Aorta (tissue), 5 donors: ENCODE measurements at regions not wholly inside any gene's neighbourhood (a gene's known extent, or its start where the extent isn't known, plus 50 kb on each side); places are given as distances from the start of the nearest gene placed in this dataset.
"Not testable (repeated sequence)": the region's sequence is repeated elsewhere in the genome, so short reads cannot be mapped to it uniquely, and the experiment has no call there.

Source experiments
- ATAC-seq: fragments of 200-7000 bp; cut with Tn5 transposase; one replicate; pipeline ENCODE4 v1.9.1; 2022; ENCODE audit warnings: moderate library complexity; ENCODE audit not compliant: low FRiP score
- DNase-seq, 2 donors: peaks; one replicate each; pipeline ENCODE4 v3.0.0-alpha.2; 2020
- H3K27ac ChIP-seq, 2 donors: one replicate each; pipeline ENCODE4 v1.5.1; 2013; ENCODE audit warnings: low read length in 2 of 2, mild to moderate bottlenecking in 2 of 2, moderate library complexity in 2 of 2, control low read depth in 1 of 2, inconsistent platforms in 1 of 2, low read depth in 1 of 2
- H3K27me3 ChIP-seq, 2 donors: one replicate each; pipeline ENCODE4 v1.6.1; 2013; ENCODE audit warnings: control low read depth in 1 of 2, low read length in 1 of 2, mild to moderate bottlenecking in 1 of 2, moderate library complexity in 1 of 2; ENCODE audit not compliant: insufficient read depth in 2 of 2, control insufficient read depth in 1 of 2
- H3K36me3 ChIP-seq, 2 donors: one replicate each; pipeline ENCODE4 v1.6.1; 2013; ENCODE audit warnings: control low read depth in 1 of 2, low read length in 1 of 2, mild to moderate bottlenecking in 1 of 2; ENCODE audit not compliant: insufficient read depth in 2 of 2, control insufficient read depth in 1 of 2
- H3K4me1 ChIP-seq, 2 donors: one replicate each; pipeline ENCODE4 v1.6.1; 2013; ENCODE audit warnings: low read length in 2 of 2, control low read depth in 1 of 2, mild to moderate bottlenecking in 1 of 2, moderate library complexity in 1 of 2; ENCODE audit not compliant: insufficient read depth in 2 of 2, control insufficient read depth in 1 of 2
- H3K4me3 ChIP-seq, 2 donors: one replicate each; pipeline ENCODE4 v1.5.1; 2013; ENCODE audit warnings: low read length in 2 of 2, control low read depth in 1 of 2, mild to moderate bottlenecking in 1 of 2
- H3K9me3 ChIP-seq: one replicate; pipeline ENCODE4 v1.6.1; 2013; ENCODE audit warnings: mild to moderate bottlenecking, low read length; ENCODE audit not compliant: control insufficient read depth
- WGBS, 2 donors: extraction: QIAGEN DNeasy Blood & Tissue Kit; methylation state at CpG; one replicate each; pipeline ENCODE4 v1.1.7; 2013; 5-methylcytosine and 5-hydroxymethylcytosine counted together
- intact Hi-C, 2 donors: fragments of 100-400 bp; cut with DNase I; formaldehyde crosslinking; loops; one replicate each; pipeline versions ENCODE4 v1.14.2 to v1.15.0; 2022
- donor health status: healthy with polysubstance abuse.
- donor health status: Bipolar disorder and iron deficiency.
- donor health status: DM: no; HTN: no; CAD: no.
- donor health status: DM: no; HTN: no; CAD: no.
- donor health status: DM: yes; HTN: yes; CAD: no.

GRCh38 chr4:9690636-9691237 is 90.7 kb upstream of the DRD5 start:
- H3K27ac ChIP-seq, result peak overlapping the region in 1 of 2 donors; percentile 0
- not testable (repeated sequence) for ATAC-seq, H3K27me3 ChIP-seq, H3K9me3 ChIP-seq, H3K4me1 ChIP-seq, DNase-seq, H3K36me3 ChIP-seq
- peak overlapping the region; percentile 32 to 53 for H3K4me3 ChIP-seq
- WGBS, 2 donors, result 16 to 17% methylated on average over 9 of the region's 9 CpGs
- intact Hi-C loops, result loop anchor here in 1 of 2 donors (10.0 kb wide), 1 partner anchor 334 kb away; the partner anchor contains the start of gene SLC2A9

GRCh38 chr4:9691238-9692065 is 90.0 kb upstream of the DRD5 start:
- 1% methylated on average over 49 to 56 of the region's 56 CpGs for WGBS, 2 donors
- intact Hi-C loops, result loop anchor here in 1 of 2 donors (10.0 kb wide), 1 partner anchor 333 kb away; the partner anchor contains the start of gene SLC2A9

GRCh38 chr4:9692791-9693491 is 88.5 kb upstream of the DRD5 start:
- H3K36me3 ChIP-seq, H3K9me3 ChIP-seq, H3K27me3 ChIP-seq, DNase-seq, H3K4me3 ChIP-seq, H3K4me1 ChIP-seq, ATAC-seq, H3K27ac ChIP-seq: not testable (repeated sequence)
- intact Hi-C loops, result loop anchor here in 1 of 2 donors (10.0 kb wide), 1 partner anchor 332 kb away; the partner anchor contains the start of gene SLC2A9
- WGBS, 2 donors, result 74 to 77% methylated on average over 5 of the region's 5 CpGs

More at GRCh38 chr4:9691238-9692065, 90.0 kb upstream of the DRD5 start:
- H3K9me3 ChIP-seq, result no peaks in the 10 kb centered on the region
- H3K27me3 ChIP-seq, result no peaks in the 10 kb centered on the region
- H3K4me1 ChIP-seq, result no peaks in the 10 kb centered on the region
- H3K27ac ChIP-seq, result peak overlapping the region in 1 of 2 donors; percentile 38
- H3K36me3 ChIP-seq, result no peaks in the 10 kb centered on the region
- DNase-seq (peak; percentile 98 to 99), ATAC-seq (peak; percentile 100)
- H3K4me3 ChIP-seq, result peak overlapping the region; percentile 32 to 53

- H3K27ac ChIP-seq, H3K9me3 ChIP-seq, ATAC-seq, H3K4me1 ChIP-seq, H3K36me3 ChIP-seq, H3K4me3 ChIP-seq, H3K27me3 ChIP-seq, DNase-seq: not testable (repeated sequence)
- 27% methylated on average over 6 to 7 of the region's 7 CpGs for WGBS, 2 donors
- intact Hi-C loops, result loop anchor here in 1 of 2 donors (10.0 kb wide), 1 partner anchor 330 kb away; the partner anchor contains the start of gene SLC2A9
These were observed 87.0 kb upstream of the DRD5 start for GRCh38 chr4:9694403-9694802.

GRCh38 chr4:9695994-9696393 is 85.4 kb upstream of the DRD5 start:
- not testable (repeated sequence) for H3K27ac ChIP-seq, H3K4me3 ChIP-seq, H3K9me3 ChIP-seq, H3K36me3 ChIP-seq, H3K4me1 ChIP-seq, H3K27me3 ChIP-seq, ATAC-seq, DNase-seq
- 67 to 73% methylated on average over 4 of the region's 4 CpGs for WGBS, 2 donors
- intact Hi-C loops, result loop anchor here in 1 of 2 donors (10.0 kb wide), 1 partner anchor 329 kb away; the partner anchor contains the start of gene SLC2A9

- not testable (repeated sequence) for H3K4me1 ChIP-seq, H3K27me3 ChIP-seq, H3K27ac ChIP-seq, H3K9me3 ChIP-seq, ATAC-seq, H3K4me3 ChIP-seq, H3K36me3 ChIP-seq, DNase-seq
- intact Hi-C loops, result loop anchor here in 1 of 2 donors (10.0 kb wide), 1 partner anchor 328 kb away; the partner anchor contains the start of gene SLC2A9
- 76 to 85% methylated on average over 5 of the region's 5 CpGs for WGBS, 2 donors
These were observed 84.9 kb upstream of the DRD5 start for GRCh38 chr4:9696561-9696960.

GRCh38 chr4:9702019-9702418 is 79.4 kb upstream of the DRD5 start:
- H3K27me3 ChIP-seq, H3K4me1 ChIP-seq, H3K27ac ChIP-seq, intact Hi-C loops, H3K4me3 ChIP-seq, ATAC-seq, H3K9me3 ChIP-seq, H3K36me3 ChIP-seq, DNase-seq: not testable (repeated sequence)
- 75 to 84% methylated on average over 6 of the region's 6 CpGs for WGBS, 2 donors

GRCh38 chr4:9702696-9703095 is 78.7 kb upstream of the DRD5 start:
- 90 to 93% methylated on average over 9 of the region's 9 CpGs for WGBS, 2 donors
- DNase-seq, ATAC-seq, H3K27ac ChIP-seq, H3K9me3 ChIP-seq, H3K27me3 ChIP-seq, H3K4me1 ChIP-seq, intact Hi-C loops, H3K4me3 ChIP-seq, H3K36me3 ChIP-seq: not testable (repeated sequence)
